Naive thymus-derived CD4-positive, alpha-beta T cell (primary cell): ENCODE measurements at regions not wholly inside any gene's neighbourhood (a gene's known extent, or its start where the extent isn't known, plus 50 kb on each side); places are given as distances from the start of the nearest gene placed in this dataset.

Source experiments
- ATAC-seq: fragments of 150-1000 bp; cut with Tn5 transposase; 2 replicates; pipeline ENCODE4 v1.10.0; 2021; ENCODE audit warnings: mild to moderate bottlenecking, moderate library complexity
- CTCF ChIA-PET: fragments of 350-600 bp; sonication (Branson Sonifier 250); formaldehyde crosslinking; loops from one replicate; lab custom pipeline; 2021; ENCODE audit warnings: antibody characterized with exemption; lab: Charles Lee
- POLR2A ChIA-PET: fragments of 350-600 bp; sonication (Branson Sonifier 250); formaldehyde crosslinking; loops from one replicate; lab custom pipeline; 2021; ENCODE audit warnings: antibody characterized with exemption, inconsistent platforms; lab: Charles Lee
- DNase-seq, 9 donors: peaks; one replicate each; pipeline versions ENCODE4 v3.0.0 to v3.0.0-alpha.2; 2020 to 2022; ENCODE audit warnings: mixed read lengths in 1 of 9
- H3K27ac ChIP-seq: one replicate; pipeline ENCODE4 v1.7.0; 2013; ENCODE audit warnings: mild to moderate bottlenecking, low read depth, low read length, moderate library complexity
- H3K27me3 ChIP-seq, 2 donors: one replicate each; pipeline ENCODE4 v1.7.0; 2013; ENCODE audit warnings: low read length in 2 of 2, mild to moderate bottlenecking in 2 of 2, moderate library complexity in 2 of 2; ENCODE audit not compliant: control insufficient read depth in 2 of 2, insufficient read depth in 2 of 2
- H3K36me3 ChIP-seq, 3 experiments: 1 replicate in 2 of 3; 2 replicates in 1 of 3; pipeline ENCODE4 v1.7.0; 2013; ENCODE audit warnings: low read length in 3 of 3, mild to moderate bottlenecking in 3 of 3, moderate library complexity in 1 of 3; ENCODE audit not compliant: insufficient read depth in 3 of 3, control insufficient read depth in 2 of 3
- H3K4me1 ChIP-seq, 2 donors: one replicate each; pipeline ENCODE4 v1.7.0; 2013; ENCODE audit warnings: low read length in 2 of 2, mild to moderate bottlenecking in 2 of 2, moderate library complexity in 1 of 2; ENCODE audit not compliant: control insufficient read depth in 2 of 2, insufficient read depth in 2 of 2
- H3K4me3 ChIP-seq: 2 replicates; pipeline ENCODE4 v1.7.0; 2013; ENCODE audit warnings: mild to moderate bottlenecking, low read length
- H3K9me3 ChIP-seq, 3 experiments: 1 replicate in 2 of 3; 2 replicates in 1 of 3; pipeline ENCODE4 v1.7.0; 2013; ENCODE audit warnings: low read length in 3 of 3; ENCODE audit not compliant: control insufficient read depth in 2 of 3
- H3K27ac Mint-ChIP-seq, 9 donors: one replicate each; pipeline ENCODE4 v1.8.0; 2020 to 2022; ENCODE audit warnings: mixed read lengths in 9 of 9, mild to moderate bottlenecking in 8 of 9, moderate library complexity in 5 of 9, inconsistent platforms in 2 of 9
- H3K27me3 Mint-ChIP-seq, 5 donors: one replicate each; pipeline ENCODE4 v1.8.0; 2021 to 2022; ENCODE audit warnings: mixed read lengths in 5 of 5, mild to moderate bottlenecking in 1 of 5
- H3K36me3 Mint-ChIP-seq, 5 donors: one replicate each; pipeline ENCODE4 v1.8.0; 2020 to 2022; ENCODE audit warnings: mixed read lengths in 5 of 5, mild to moderate bottlenecking in 3 of 5, inconsistent platforms in 1 of 5
- H3K4me1 Mint-ChIP-seq, 7 donors: one replicate each; pipeline ENCODE4 v1.8.0; 2020 to 2022; ENCODE audit warnings: mixed read lengths in 7 of 7, mild to moderate bottlenecking in 3 of 7, inconsistent platforms in 1 of 7
- H3K4me3 Mint-ChIP-seq, 10 donors: one replicate each; pipeline ENCODE4 v1.8.0; 2020 to 2022; ENCODE audit warnings: mild to moderate bottlenecking in 10 of 10, mixed read lengths in 10 of 10, moderate library complexity in 6 of 10, inconsistent platforms in 2 of 10
- H3K9me3 Mint-ChIP-seq, 11 donors: one replicate each; pipeline ENCODE4 v1.8.0; 2020 to 2022; ENCODE audit warnings: mixed read lengths in 11 of 11, mild to moderate bottlenecking in 4 of 11, inconsistent platforms in 1 of 11, moderate library complexity in 1 of 11
- intact Hi-C, 2 donors: fragments of 100-400 bp; cut with micrococcal nuclease; formaldehyde crosslinking; loops; one replicate each; pipeline ENCODE4 v1.15.1; 2023

DNA sequence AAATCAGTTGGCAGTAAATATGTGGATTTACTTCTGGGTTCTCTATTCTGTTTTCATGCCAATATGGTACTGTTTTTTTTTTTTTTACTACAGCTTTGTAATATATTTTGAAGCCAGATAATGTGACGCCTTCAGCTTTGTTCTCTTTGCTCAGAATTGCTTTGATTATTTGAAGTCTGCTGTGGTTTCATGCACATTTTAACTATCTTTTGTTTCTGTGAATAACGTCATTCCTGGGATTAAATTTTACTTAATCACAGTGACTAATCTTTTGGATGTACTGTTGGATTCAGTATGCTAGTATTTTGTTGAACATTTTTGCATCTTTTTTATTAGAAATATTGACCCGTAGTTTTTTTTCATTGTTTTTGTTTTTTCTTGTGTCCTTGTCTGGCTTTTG lies 576.5 kb downstream of the ZNF385D start:
- no peaks in the 10 kb centered on the region for H3K4me1 ChIP-seq
- Mint-ChIP-seq H3K36me3 (peaks cover 0 to 5% (median 0%) of the 10 kb centered on the region in 5 donors), H3K27ac (no peak overlapping the region), H3K27me3 (no peaks in the 10 kb centered on the region), H3K4me3 (no peak overlapping the region), H3K9me3 (peaks cover 12 to 52% (median 28%) of the 10 kb centered on the region in 11 donors), H3K4me1 (no peaks in the 10 kb centered on the region)
- intact Hi-C loops, result no loop called here
- H3K4me3 ChIP-seq, result no peak overlapping the region
- DNase-seq (no peak), ATAC-seq (no peak)
- peaks cover 0 to 23% (median 7%) of the 10 kb centered on the region in 3 experiments for H3K9me3 ChIP-seq
- H3K27ac ChIP-seq, result no peak overlapping the region
- POLR2A ChIA-PET, result no interaction called here
- CTCF ChIA-PET, result no interaction called here
- no peaks in the 10 kb centered on the region for H3K27me3 ChIP-seq
- H3K36me3 ChIP-seq, result no peaks in the 10 kb centered on the region

DNA sequence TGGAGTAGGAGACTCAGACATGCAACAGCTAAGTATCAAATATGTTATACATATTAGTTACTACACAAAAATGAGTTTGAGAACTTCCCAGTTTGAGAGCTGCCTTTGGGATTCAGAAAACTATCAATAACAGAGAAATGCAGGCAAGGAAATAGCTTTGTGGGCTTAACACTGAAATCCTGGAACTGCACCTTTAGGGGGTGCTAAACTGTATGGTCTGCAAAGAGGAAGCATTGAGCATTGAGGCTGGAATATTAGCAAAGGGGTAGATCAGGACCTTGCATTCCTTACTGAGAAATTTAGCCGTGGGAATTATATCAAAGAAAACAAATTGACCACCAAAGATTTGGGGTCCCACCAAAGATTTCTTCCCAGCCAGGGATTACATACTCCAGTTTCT lies 580.0 kb downstream of the ZNF385D start:
- DNase-seq (no peak), ATAC-seq (no peak)
- intact Hi-C loops, result no loop called here
- Histone ChIP-seq H3K9me3 (no peaks in the 10 kb centered on the region), H3K27ac (no peak overlapping the region), H3K36me3 (no peaks in the 10 kb centered on the region), H3K4me3 (no peak overlapping the region), H3K4me1 (no peaks in the 10 kb centered on the region), H3K27me3 (no peaks in the 10 kb centered on the region)
- Mint-ChIP-seq H3K27me3 (no peaks in the 10 kb centered on the region), H3K27ac (no peak overlapping the region), H3K36me3 (no peaks in the 10 kb centered on the region), H3K4me1 (no peaks in the 10 kb centered on the region), H3K9me3 (peaks cover 3 to 22% (median 9%) of the 10 kb centered on the region in 11 donors), H3K4me3 (no peak overlapping the region)
- CTCF ChIA-PET, result no interaction called here
- POLR2A ChIA-PET, result no interaction called here

DNA sequence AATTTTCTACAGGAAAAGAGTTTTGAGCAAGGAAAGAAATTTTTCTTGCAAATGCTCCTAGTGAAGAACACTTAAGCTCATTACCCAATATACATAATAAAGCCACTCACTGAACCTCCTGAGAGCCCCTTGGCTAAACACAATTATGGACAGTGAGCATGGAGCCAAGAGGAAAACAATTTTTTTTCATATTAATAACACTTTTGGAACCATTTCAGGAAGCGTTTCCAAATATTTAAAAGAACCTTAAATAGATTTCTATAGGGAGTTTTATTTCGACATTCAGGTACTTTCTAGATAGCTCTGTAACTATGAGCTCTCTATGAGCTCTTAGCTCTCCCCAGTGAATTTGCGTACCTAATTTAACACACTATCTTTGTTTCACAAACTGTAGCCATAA lies 581.1 kb downstream of the ZNF385D start:
- Mint-ChIP-seq H3K27me3 (no peaks in the 10 kb centered on the region), H3K36me3 (no peaks in the 10 kb centered on the region), H3K9me3 (peaks cover 2 to 12% (median 5%) of the 10 kb centered on the region in 11 donors), H3K4me3 (no peak overlapping the region), H3K4me1 (no peaks in the 10 kb centered on the region), H3K27ac (no peak overlapping the region)
- intact Hi-C loops, result no loop called here
- Histone ChIP-seq H3K36me3 (no peaks in the 10 kb centered on the region), H3K4me1 (no peaks in the 10 kb centered on the region), H3K4me3 (no peak overlapping the region), H3K9me3 (no peaks in the 10 kb centered on the region), H3K27me3 (no peaks in the 10 kb centered on the region), H3K27ac (no peak overlapping the region)
- no peak for DNase-seq
- no peak for ATAC-seq
- CTCF ChIA-PET, result no interaction called here
- POLR2A ChIA-PET, result no interaction called here

DNA sequence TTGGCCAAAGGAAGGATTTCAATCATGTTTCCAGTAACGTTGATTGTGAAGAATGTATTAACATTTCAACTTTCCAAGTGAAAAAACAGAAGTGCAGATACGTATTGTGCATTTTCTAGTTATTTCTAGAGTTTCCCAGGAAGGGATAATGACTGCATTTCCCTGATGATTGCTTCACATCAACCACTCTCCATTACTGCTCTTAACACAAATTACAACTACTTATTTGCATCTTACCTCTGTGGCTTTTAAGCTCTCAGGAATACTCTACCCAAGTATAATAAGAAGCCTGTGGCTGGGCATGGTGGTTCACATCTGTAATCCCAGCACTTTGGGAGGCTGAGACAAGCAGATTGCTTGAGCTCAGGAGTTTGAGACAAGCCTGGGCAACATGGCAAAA lies 582.5 kb downstream of the ZNF385D start:
- no peaks in the 10 kb centered on the region for H3K4me1 ChIP-seq
- no peak overlapping the region for H3K4me3 ChIP-seq
- H3K4me3 Mint-ChIP-seq, result no peak overlapping the region
- no peaks in the 10 kb centered on the region for H3K4me1 Mint-ChIP-seq
- peaks cover 0 to 5% (median 3%) of the 10 kb centered on the region in 11 donors for H3K9me3 Mint-ChIP-seq
- DNase-seq (no peak), ATAC-seq (no peak)
- CTCF ChIA-PET, result no interaction called here
- no peak overlapping the region for H3K27ac Mint-ChIP-seq
- H3K27me3 ChIP-seq, result no peaks in the 10 kb centered on the region
- no peak overlapping the region for H3K27ac ChIP-seq
- H3K9me3 ChIP-seq, result no peaks in the 10 kb centered on the region
- H3K36me3 ChIP-seq, result no peaks in the 10 kb centered on the region
- no peaks in the 10 kb centered on the region for H3K36me3 Mint-ChIP-seq
- intact Hi-C loops, result no loop called here
- POLR2A ChIA-PET, result no interaction called here
- H3K27me3 Mint-ChIP-seq, result no peaks in the 10 kb centered on the region

DNA sequence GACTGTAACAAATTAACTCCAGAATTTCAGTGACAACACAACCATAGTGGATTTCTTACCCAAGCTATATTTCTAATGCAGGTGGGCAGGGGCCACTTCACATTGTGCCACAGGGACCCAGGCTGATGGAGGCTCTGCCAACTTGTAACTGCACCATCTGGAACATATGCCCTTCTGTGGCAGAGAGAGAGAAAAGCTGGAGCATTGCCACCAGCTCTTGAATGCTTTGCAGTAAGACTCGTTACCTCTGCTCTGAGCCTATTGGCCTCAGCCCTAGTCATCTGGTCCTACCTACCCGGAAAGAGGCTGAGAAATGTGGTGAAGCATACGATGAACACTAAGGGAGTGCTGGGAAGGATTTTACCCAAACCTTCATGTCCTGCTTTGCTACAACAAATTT lies 587.1 kb downstream of the ZNF385D start:
- H3K4me1 ChIP-seq, result no peaks in the 10 kb centered on the region
- no peaks in the 10 kb centered on the region for H3K36me3 Mint-ChIP-seq
- H3K4me3 ChIP-seq, result no peak overlapping the region
- POLR2A ChIA-PET, result no interaction called here
- H3K36me3 ChIP-seq, result no peaks in the 10 kb centered on the region
- H3K4me3 Mint-ChIP-seq, result no peak overlapping the region
- ATAC-seq, result no peak
- peaks cover 0 to 16% (median 4%) of the 10 kb centered on the region in 11 donors for H3K9me3 Mint-ChIP-seq
- H3K27me3 Mint-ChIP-seq, result no peaks in the 10 kb centered on the region
- CTCF ChIA-PET, result interaction anchor here (0.6 kb wide), 1 partner anchor 329 kb away, joined by 4 read pairs; no protein-coding TSS in a partner anchor
- no peak overlapping the region for H3K27ac Mint-ChIP-seq
- no peak for DNase-seq
- no peaks in the 10 kb centered on the region for H3K27me3 ChIP-seq
- no peaks in the 10 kb centered on the region for H3K9me3 ChIP-seq
- H3K4me1 Mint-ChIP-seq, result no peaks in the 10 kb centered on the region
- H3K27ac ChIP-seq, result no peak overlapping the region
- intact Hi-C loops, result no loop called here

DNA sequence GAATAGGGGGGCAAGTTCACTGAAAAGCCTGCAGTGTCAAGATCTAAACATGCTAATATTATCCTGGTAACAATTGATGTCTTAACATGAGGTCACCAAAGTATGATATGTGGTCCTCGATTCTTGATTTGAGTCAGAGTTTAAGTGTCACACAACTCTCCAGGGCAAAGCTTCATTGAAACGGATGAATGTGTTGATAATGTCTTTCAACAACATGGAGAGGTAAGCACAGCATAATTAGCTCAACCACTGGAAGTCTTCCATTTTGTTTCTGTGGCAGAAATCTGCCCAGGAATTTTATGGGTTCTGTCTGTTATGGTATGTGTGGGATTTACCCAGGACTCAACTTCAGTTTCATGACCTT lies 591.5 kb downstream of the ZNF385D start:
- CTCF ChIA-PET, result no interaction called here

DNA sequence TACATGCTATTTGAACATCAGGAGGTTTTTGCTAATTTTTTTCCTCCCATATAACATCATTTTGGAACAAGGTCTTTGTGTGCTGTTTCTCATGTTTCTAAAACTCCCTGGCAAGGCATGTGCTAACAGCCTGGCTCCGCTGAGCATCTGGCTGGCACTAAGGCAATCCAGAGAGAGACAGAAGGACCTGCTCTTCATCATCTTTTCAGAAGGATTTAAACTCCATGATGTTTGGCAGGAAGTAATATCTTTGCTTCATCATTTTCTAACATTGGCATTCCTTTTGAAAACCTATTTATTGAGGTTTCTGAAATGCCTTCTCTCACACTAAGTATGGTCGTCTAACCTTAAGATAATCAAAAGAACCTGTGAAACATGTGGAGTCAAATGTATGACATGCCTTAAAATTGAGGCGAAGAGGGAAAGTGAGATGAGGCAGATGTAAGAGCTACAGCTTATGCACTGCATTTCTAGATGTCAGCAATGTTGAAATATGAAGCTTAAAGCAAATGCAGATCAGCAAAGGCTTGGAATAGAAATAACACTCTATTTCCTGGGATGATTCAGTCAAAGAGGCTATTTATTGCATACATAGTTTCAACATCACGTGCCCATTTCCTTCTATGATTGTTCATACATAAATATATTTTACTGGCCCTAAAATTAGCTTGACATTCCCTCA lies 592.0 kb downstream of the ZNF385D start:
- ChIA-PET CTCF (no interaction called here), POLR2A (no interaction called here)
- intact Hi-C loops, result no loop called here

More for the DNA sequence above, 591.5 kb downstream of the ZNF385D start:
- peaks cover 0 to 4% (median 0%) of the 10 kb centered on the region in 3 experiments for H3K9me3 ChIP-seq
- no peak for ATAC-seq
- no peaks in the 10 kb centered on the region for H3K27me3 Mint-ChIP-seq
- DNase-seq, result no peak
- peaks cover 2 to 26% (median 11%) of the 10 kb centered on the region in 11 donors for H3K9me3 Mint-ChIP-seq
- no peaks in the 10 kb centered on the region for H3K36me3 ChIP-seq
- no peaks in the 10 kb centered on the region for H3K36me3 Mint-ChIP-seq
- H3K27ac Mint-ChIP-seq, result no peak overlapping the region
- H3K4me3 Mint-ChIP-seq, result no peak overlapping the region
- no peak overlapping the region for H3K4me3 ChIP-seq
- no peaks in the 10 kb centered on the region for H3K4me1 ChIP-seq
- intact Hi-C loops, result no loop called here
- H3K4me1 Mint-ChIP-seq, result no peaks in the 10 kb centered on the region
- no peaks in the 10 kb centered on the region for H3K27me3 ChIP-seq
- POLR2A ChIA-PET, result no interaction called here
- no peak overlapping the region for H3K27ac ChIP-seq

More for the DNA sequence above, 592.0 kb downstream of the ZNF385D start:
- H3K27ac Mint-ChIP-seq, result no peak overlapping the region
- H3K36me3 Mint-ChIP-seq, result no peaks in the 10 kb centered on the region
- Histone ChIP-seq H3K9me3 (peaks cover 0 to 4% (median 0%) of the 10 kb centered on the region in 3 experiments), H3K4me3 (no peak overlapping the region), H3K36me3 (no peaks in the 10 kb centered on the region), H3K27me3 (no peaks in the 10 kb centered on the region), H3K4me1 (no peaks in the 10 kb centered on the region), H3K27ac (no peak overlapping the region)
- peaks cover 2 to 26% (median 11%) of the 10 kb centered on the region in 11 donors for H3K9me3 Mint-ChIP-seq
- no peak for ATAC-seq
- H3K4me3 Mint-ChIP-seq, result no peak overlapping the region
- DNase-seq, result no peak
- no peaks in the 10 kb centered on the region for H3K27me3 Mint-ChIP-seq
- no peaks in the 10 kb centered on the region for H3K4me1 Mint-ChIP-seq
